ENCODE measurements at regions not wholly inside any gene's neighbourhood (a gene's known extent, or its start where the extent isn't known, plus 50 kb on each side); places are given as distances from the start of the nearest gene placed in this dataset.
"Not testable (repeated sequence)": the region's sequence is repeated elsewhere in the genome, so short reads cannot be mapped to it uniquely, and the experiment has no call there.

DNA sequence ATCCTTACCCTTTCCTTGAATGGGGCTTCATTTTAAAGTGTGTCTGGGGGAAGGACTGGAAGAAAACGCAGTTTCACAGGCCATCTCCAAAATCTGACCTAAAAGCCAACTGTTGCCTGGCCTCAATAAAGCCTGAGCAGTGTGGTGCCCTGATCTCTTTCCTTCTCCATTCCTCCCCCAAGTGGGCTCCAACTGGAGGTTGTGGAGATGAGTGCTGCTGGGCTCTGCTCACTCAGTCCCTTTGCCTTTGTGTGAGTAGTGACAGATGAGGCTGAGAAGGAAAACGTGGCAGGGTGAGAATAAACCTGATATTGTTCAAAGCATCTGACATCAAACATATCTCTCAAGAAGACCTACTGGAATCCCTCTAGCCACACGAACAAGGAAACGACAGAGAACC lies 181.4 kb upstream of the NBPF9 start:
- CTCF ChIA-PET; H3K27me3 ChIP-seq (replicated peaks; ENCODE audit: insufficient read depth, low read depth, low read length, poor library complexity); H3K4me1 ChIP-seq (ENCODE audit: insufficient read depth, low read length, poor library complexity, severe bottlenecking); POLR2A ChIA-PET (ENCODE audit: low non-redundant PET); H3K9me3 ChIP-seq (ENCODE audit: low read depth, low read length, poor library complexity, severe bottlenecking); H3K4me3 ChIP-seq (ENCODE audit: low read depth, low read length, poor library complexity, severe bottlenecking); H3K36me3 ChIP-seq (ENCODE audit: insufficient read depth, low read length, poor library complexity, severe bottlenecking); intact Hi-C loops (cut with micrococcal nuclease; ENCODE audit: unreplicated experiment); DNase-seq (ENCODE audit: low spot score); H3K27ac ChIP-seq (ENCODE audit: low read depth, low read length, poor library complexity, severe bottlenecking): not testable (repeated sequence)
- BruUV-seq (replicated peaks): TSS peak; percentile 63

DNA sequence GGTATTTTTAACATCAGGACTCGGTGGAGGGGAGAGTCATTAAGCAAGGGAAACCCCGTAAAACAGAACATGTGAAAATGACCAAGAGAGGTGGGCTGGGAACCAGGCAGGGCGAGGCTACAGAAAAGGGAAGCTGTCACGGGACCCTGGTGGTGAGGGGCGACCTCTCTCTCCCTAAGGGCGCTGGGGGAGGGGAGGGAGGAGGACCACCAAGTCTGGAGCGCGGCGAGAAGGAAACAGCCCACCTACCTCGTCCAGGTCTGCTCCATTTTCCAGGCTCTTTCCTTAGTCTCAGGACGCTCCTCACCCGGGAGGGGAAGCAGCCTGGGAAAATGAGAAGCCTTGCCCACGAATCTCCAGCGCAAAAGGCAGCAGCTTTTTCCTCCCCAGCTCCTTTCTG lies 181.9 kb upstream of the NBPF9 start:
- H3K36me3 ChIP-seq (ENCODE audit: insufficient read depth, low read length, poor library complexity, severe bottlenecking); H3K4me1 ChIP-seq (ENCODE audit: insufficient read depth, low read length, poor library complexity, severe bottlenecking); H3K4me3 ChIP-seq (ENCODE audit: low read depth, low read length, poor library complexity, severe bottlenecking); BruUV-seq (replicated peaks); H3K9me3 ChIP-seq (ENCODE audit: low read depth, low read length, poor library complexity, severe bottlenecking); POLR2A ChIA-PET (ENCODE audit: low non-redundant PET); H3K27me3 ChIP-seq (replicated peaks; ENCODE audit: insufficient read depth, low read depth, low read length, poor library complexity); DNase-seq (ENCODE audit: low spot score); intact Hi-C loops (cut with micrococcal nuclease; ENCODE audit: unreplicated experiment); H3K27ac ChIP-seq (ENCODE audit: low read depth, low read length, poor library complexity, severe bottlenecking); CTCF ChIA-PET: not testable (repeated sequence)

DNA sequence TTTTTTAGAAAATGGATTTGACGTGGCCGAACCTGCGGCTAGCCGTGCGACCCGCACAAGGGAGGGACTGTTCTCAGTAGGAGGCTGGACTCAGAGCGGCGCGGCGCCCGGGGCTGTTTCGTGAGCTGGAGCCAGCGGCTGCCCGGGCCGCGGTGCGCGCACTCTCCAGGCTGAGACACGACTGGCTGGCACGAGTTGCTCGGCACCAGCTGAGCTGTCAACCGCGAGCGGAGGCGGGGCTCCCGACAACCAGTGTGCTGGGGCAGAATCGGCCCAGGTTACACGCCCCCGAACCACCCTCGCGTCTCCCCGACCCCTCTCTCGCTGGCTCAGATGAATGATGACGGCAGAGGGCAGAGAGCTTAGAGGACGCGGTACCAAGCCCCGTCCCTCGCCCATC lies 182.3 kb upstream of the NBPF9 start:
- BruUV-seq (replicated peaks); H3K27ac ChIP-seq (ENCODE audit: low read depth, low read length, poor library complexity, severe bottlenecking); CTCF ChIA-PET; DNase-seq (ENCODE audit: low spot score); H3K4me1 ChIP-seq (ENCODE audit: insufficient read depth, low read length, poor library complexity, severe bottlenecking); H3K4me3 ChIP-seq (ENCODE audit: low read depth, low read length, poor library complexity, severe bottlenecking); H3K36me3 ChIP-seq (ENCODE audit: insufficient read depth, low read length, poor library complexity, severe bottlenecking); H3K27me3 ChIP-seq (replicated peaks; ENCODE audit: insufficient read depth, low read depth, low read length, poor library complexity); intact Hi-C loops (cut with micrococcal nuclease; ENCODE audit: unreplicated experiment); H3K9me3 ChIP-seq (ENCODE audit: low read depth, low read length, poor library complexity, severe bottlenecking); POLR2A ChIA-PET (ENCODE audit: low non-redundant PET): not testable (repeated sequence)

DNA sequence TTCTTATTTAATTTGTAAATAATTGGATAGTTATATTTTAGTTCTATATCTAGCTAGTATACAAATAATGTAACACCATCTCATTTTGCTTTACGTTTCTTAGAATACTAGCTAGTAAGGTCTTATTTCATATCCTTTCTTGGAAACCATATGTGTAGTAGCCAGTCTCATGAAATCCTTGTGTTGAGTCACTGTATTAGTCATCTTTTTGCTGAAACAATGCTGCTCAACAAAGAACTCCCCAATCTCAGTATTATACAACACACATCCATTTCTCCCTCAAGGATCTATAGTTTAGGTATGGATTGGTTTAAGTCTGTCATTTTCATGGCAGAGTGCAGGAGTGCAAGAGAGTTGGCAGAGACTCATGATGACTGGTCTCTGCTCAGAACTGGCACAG lies 185.2 kb upstream of the NBPF9 start:
- BruUV-seq (replicated peaks); CTCF ChIA-PET; H3K36me3 ChIP-seq (ENCODE audit: insufficient read depth, low read length, poor library complexity, severe bottlenecking); intact Hi-C loops (cut with micrococcal nuclease; ENCODE audit: unreplicated experiment); DNase-seq (ENCODE audit: low spot score); POLR2A ChIA-PET (ENCODE audit: low non-redundant PET); H3K27ac ChIP-seq (ENCODE audit: low read depth, low read length, poor library complexity, severe bottlenecking); H3K9me3 ChIP-seq (ENCODE audit: low read depth, low read length, poor library complexity, severe bottlenecking); H3K4me1 ChIP-seq (ENCODE audit: insufficient read depth, low read length, poor library complexity, severe bottlenecking); H3K27me3 ChIP-seq (replicated peaks; ENCODE audit: insufficient read depth, low read depth, low read length, poor library complexity); H3K4me3 ChIP-seq (ENCODE audit: low read depth, low read length, poor library complexity, severe bottlenecking): not testable (repeated sequence)

DNA sequence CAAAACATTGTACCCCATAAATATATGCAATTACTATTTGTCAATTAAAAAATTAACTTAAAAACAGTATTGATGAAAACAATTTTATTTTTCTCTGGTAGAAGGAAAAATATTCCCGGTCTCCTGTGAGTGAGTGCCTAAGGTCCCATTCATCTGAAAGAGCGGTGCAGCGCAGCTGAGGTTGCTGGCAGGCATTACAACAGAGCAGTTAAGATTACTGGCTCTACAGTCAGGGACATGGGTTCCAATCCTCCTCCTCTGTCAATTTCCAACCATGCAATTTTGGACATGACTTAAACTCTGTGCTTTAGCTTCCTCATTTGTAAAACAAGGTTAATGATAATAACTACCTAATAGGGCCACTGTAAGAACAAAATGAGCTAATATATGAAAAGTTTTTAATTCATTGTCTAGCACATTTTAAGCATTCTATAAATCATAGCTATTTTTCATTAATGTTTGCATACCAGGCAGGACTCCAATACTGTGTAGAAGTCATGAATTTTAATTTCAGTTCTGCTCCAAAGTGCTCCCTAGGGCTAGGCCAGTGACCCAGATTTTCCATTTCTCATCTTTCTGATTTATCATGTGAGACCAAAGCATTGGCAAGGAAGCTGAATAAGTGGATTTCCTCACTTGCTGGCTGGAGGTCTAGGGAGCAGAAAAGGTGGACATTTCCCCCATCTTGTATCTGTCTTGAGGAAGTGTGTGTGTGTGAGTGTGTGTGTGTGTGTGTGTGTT lies 174.2 kb upstream of the NBPF19 start:
- H3K27ac ChIP-seq (ENCODE audit: low read depth, low read length, poor library complexity, severe bottlenecking); H3K36me3 ChIP-seq (ENCODE audit: insufficient read depth, low read length, poor library complexity, severe bottlenecking); H3K27me3 ChIP-seq (replicated peaks; ENCODE audit: insufficient read depth, low read depth, low read length, poor library complexity); BruUV-seq (replicated peaks); DNase-seq (ENCODE audit: low spot score); H3K9me3 ChIP-seq (ENCODE audit: low read depth, low read length, poor library complexity, severe bottlenecking); intact Hi-C loops (cut with micrococcal nuclease; ENCODE audit: unreplicated experiment); POLR2A ChIA-PET (ENCODE audit: low non-redundant PET); H3K4me3 ChIP-seq (ENCODE audit: low read depth, low read length, poor library complexity, severe bottlenecking); CTCF ChIA-PET; H3K4me1 ChIP-seq (ENCODE audit: insufficient read depth, low read length, poor library complexity, severe bottlenecking): not testable (repeated sequence)

DNA sequence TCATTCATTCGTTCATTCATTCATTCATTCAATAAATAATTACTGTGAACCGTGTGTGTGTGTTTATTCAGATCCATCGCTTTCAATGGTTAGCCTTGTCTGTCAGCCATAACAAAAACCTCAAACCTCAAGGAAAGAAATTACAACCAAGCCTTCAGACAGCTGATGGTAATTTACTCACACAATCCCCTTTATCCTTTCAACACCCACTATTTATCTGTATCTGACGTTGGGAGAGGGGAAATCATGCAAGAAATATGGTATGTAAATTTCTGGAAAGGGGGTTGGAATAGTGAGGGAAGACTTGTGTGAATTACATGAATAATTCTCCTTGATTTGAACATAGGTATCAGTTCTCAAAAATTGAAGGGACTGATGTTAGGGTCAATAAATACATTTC lies 173.6 kb upstream of the NBPF19 start:
- H3K9me3 ChIP-seq (ENCODE audit: low read depth, low read length, poor library complexity, severe bottlenecking); DNase-seq (ENCODE audit: low spot score); BruUV-seq (replicated peaks); H3K4me3 ChIP-seq (ENCODE audit: low read depth, low read length, poor library complexity, severe bottlenecking); intact Hi-C loops (cut with micrococcal nuclease; ENCODE audit: unreplicated experiment); H3K27me3 ChIP-seq (replicated peaks; ENCODE audit: insufficient read depth, low read depth, low read length, poor library complexity); CTCF ChIA-PET; POLR2A ChIA-PET (ENCODE audit: low non-redundant PET); H3K4me1 ChIP-seq (ENCODE audit: insufficient read depth, low read length, poor library complexity, severe bottlenecking); H3K27ac ChIP-seq (ENCODE audit: low read depth, low read length, poor library complexity, severe bottlenecking); H3K36me3 ChIP-seq (ENCODE audit: insufficient read depth, low read length, poor library complexity, severe bottlenecking): not testable (repeated sequence)

DNA sequence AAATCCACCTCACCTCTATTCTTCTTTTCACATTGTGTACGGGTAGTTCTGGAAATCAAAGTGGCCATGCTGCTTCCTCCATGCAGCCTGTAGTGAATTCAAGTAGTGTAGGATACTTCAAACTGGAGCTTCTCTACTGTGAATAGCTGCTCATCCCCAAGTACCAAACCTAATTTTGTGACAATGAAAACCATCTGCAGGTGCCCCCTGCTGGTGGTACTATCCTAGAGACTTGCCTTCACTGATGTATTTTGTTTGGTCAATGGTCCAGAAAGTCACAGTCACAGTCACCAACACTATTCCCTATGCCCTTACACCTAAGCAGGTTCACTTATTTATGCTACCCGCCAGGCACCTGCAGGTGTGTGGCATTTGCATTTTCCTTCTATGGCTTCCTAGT lies 170.0 kb upstream of the NBPF19 start:
- H3K27ac ChIP-seq (ENCODE audit: low read depth, low read length, poor library complexity, severe bottlenecking); H3K9me3 ChIP-seq (ENCODE audit: low read depth, low read length, poor library complexity, severe bottlenecking); POLR2A ChIA-PET (ENCODE audit: low non-redundant PET); DNase-seq (ENCODE audit: low spot score); BruUV-seq (replicated peaks); H3K4me3 ChIP-seq (ENCODE audit: low read depth, low read length, poor library complexity, severe bottlenecking); H3K27me3 ChIP-seq (replicated peaks; ENCODE audit: insufficient read depth, low read depth, low read length, poor library complexity); intact Hi-C loops (cut with micrococcal nuclease; ENCODE audit: unreplicated experiment); H3K4me1 ChIP-seq (ENCODE audit: insufficient read depth, low read length, poor library complexity, severe bottlenecking); CTCF ChIA-PET; H3K36me3 ChIP-seq (ENCODE audit: insufficient read depth, low read length, poor library complexity, severe bottlenecking): not testable (repeated sequence)

DNA sequence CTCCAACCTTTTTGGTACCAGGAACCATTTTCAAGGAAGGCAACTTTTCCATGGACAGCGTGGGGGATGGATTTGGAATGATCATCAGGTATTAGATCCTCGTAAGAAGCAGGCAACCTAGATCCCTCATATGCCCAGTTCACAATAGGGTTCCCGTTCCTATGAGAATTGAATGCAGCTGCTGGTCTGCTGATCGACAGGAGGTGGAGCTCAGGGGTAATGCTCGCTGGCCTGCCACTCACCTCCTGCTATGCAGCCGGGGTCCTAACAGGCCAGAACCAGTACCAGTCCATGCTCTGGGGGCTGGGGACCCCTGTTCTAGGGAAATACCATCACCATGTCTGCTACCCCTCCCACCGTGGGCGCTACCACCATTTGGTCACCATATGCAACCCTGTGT lies 167.2 kb upstream of the NBPF19 start:
- CTCF ChIA-PET; POLR2A ChIA-PET (ENCODE audit: low non-redundant PET); H3K27me3 ChIP-seq (replicated peaks; ENCODE audit: insufficient read depth, low read depth, low read length, poor library complexity); intact Hi-C loops (cut with micrococcal nuclease; ENCODE audit: unreplicated experiment); H3K9me3 ChIP-seq (ENCODE audit: low read depth, low read length, poor library complexity, severe bottlenecking); H3K4me3 ChIP-seq (ENCODE audit: low read depth, low read length, poor library complexity, severe bottlenecking); H3K27ac ChIP-seq (ENCODE audit: low read depth, low read length, poor library complexity, severe bottlenecking); DNase-seq (ENCODE audit: low spot score); BruUV-seq (replicated peaks); H3K36me3 ChIP-seq (ENCODE audit: insufficient read depth, low read length, poor library complexity, severe bottlenecking); H3K4me1 ChIP-seq (ENCODE audit: insufficient read depth, low read length, poor library complexity, severe bottlenecking): not testable (repeated sequence)
